Nephron progenitor cell (in vitro differentiated cells): ENCODE measurements at regions not wholly inside any gene's neighbourhood (a gene's known extent, or its start where the extent isn't known, plus 50 kb on each side); places are given as distances from the start of the nearest gene placed in this dataset.
"Not testable (repeated sequence)": the region's sequence is repeated elsewhere in the genome, so short reads cannot be mapped to it uniquely, and the experiment has no call there.

ENCODE experiments used
- DNase-seq: peaks from one replicate; pipeline ENCODE4 v3.0.0; 2021
- H3K27ac Mint-ChIP-seq: 2 replicates; pipeline ENCODE4 v1.8.0; 2021; ENCODE audit warnings: mild to moderate bottlenecking, moderate library complexity, mixed read lengths
- H3K27me3 Mint-ChIP-seq: 2 replicates; pipeline ENCODE4 v1.8.0; 2021; ENCODE audit warnings: mild to moderate bottlenecking, low read depth, mixed read lengths; ENCODE audit not compliant: poor library complexity
- H3K36me3 Mint-ChIP-seq: 2 replicates; pipeline ENCODE4 v1.8.0; 2021; ENCODE audit warnings: low read depth, mixed read lengths
- H3K4me1 Mint-ChIP-seq: 2 replicates; pipeline ENCODE4 v1.8.0; 2021; ENCODE audit warnings: mixed read lengths
- H3K4me3 Mint-ChIP-seq: 2 replicates; pipeline ENCODE4 v1.8.0; 2021; ENCODE audit warnings: mild to moderate bottlenecking, moderate library complexity, mixed read lengths
- H3K9me3 Mint-ChIP-seq: 2 replicates; pipeline ENCODE4 v1.8.0; 2021; ENCODE audit warnings: mild to moderate bottlenecking, moderate library complexity, mixed read lengths
- CTCF ChIP-seq: fragments of 200-600 bp; sonication (generic); IDR thresholded peaks from 2 replicates; pipeline ENCODE4 v1.5.0; 2021; ENCODE audit warnings: antibody characterized with exemption

- Mint-ChIP-seq H3K4me1 (peaks cover 33% of the 10 kb centered on the region), H3K9me3 (peaks cover 22% of the 10 kb centered on the region), H3K36me3 (peaks cover 4% of the 10 kb centered on the region), H3K4me3 (no peak overlapping the region), H3K27ac (no peak overlapping the region), H3K27me3 (peaks cover 10% of the 10 kb centered on the region)
- TF ChIP-seq CTCF = no peak
- no peak for DNase-seq
Observed at GRCh38 chr6:14894105-14894504, 351.8 kb upstream of the JARID2 start.

- Mint-ChIP-seq H3K9me3 (peaks cover 41% of the 10 kb centered on the region), H3K27ac (no peak overlapping the region), H3K27me3 (peaks cover 6% of the 10 kb centered on the region), H3K4me3 (no peak overlapping the region), H3K36me3 (peaks cover 4% of the 10 kb centered on the region), H3K4me1 (peaks cover 21% of the 10 kb centered on the region)
- TF ChIP-seq CTCF = no peak
- DNase-seq = no peak
Observed at GRCh38 chr6:14896475-14896874, 349.4 kb upstream of the JARID2 start.

GRCh38 chr6:14897831-14898230, 348.0 kb upstream of the JARID2 start:
- peaks cover 4% of the 10 kb centered on the region for H3K36me3 Mint-ChIP-seq

GRCh38 chr6:14899441-14899840, 346.4 kb upstream of the JARID2 start:
- H3K27ac Mint-ChIP-seq, DNase-seq, H3K27me3 Mint-ChIP-seq: not testable (repeated sequence)

More at GRCh38 chr6:14897831-14898230, 348.0 kb upstream of the JARID2 start:
- no peak for TF ChIP-seq CTCF
- Mint-ChIP-seq H3K4me3 (no peak overlapping the region), H3K27ac (no peak overlapping the region), H3K4me1 (peaks cover 15% of the 10 kb centered on the region), H3K27me3 (peaks cover 2% of the 10 kb centered on the region), H3K9me3 (peaks cover 43% of the 10 kb centered on the region)
- no peak for DNase-seq

GRCh38 chr6:14900919-14901318, 344.9 kb upstream of the JARID2 start:
- no peak overlapping the region for H3K4me3 Mint-ChIP-seq
- H3K36me3 Mint-ChIP-seq = no peaks in the 10 kb centered on the region
- peaks cover 32% of the 10 kb centered on the region for H3K9me3 Mint-ChIP-seq
- DNase-seq = no peak
- no peak for TF ChIP-seq CTCF
- H3K27me3 Mint-ChIP-seq = peaks cover 3% of the 10 kb centered on the region
- H3K27ac Mint-ChIP-seq = no peak overlapping the region
- peaks cover 18% of the 10 kb centered on the region for H3K4me1 Mint-ChIP-seq

More at GRCh38 chr6:14899441-14899840, 346.4 kb upstream of the JARID2 start:
- peaks cover 37% of the 10 kb centered on the region for H3K9me3 Mint-ChIP-seq
- H3K4me3 Mint-ChIP-seq, H3K36me3 Mint-ChIP-seq: not testable (repeated sequence)
- H3K4me1 Mint-ChIP-seq = peaks cover 18% of the 10 kb centered on the region

GRCh38 chr6:14903176-14904038, 342.5 kb upstream of the JARID2 start:
- H3K27ac Mint-ChIP-seq = no peak overlapping the region
- H3K4me3 Mint-ChIP-seq = no peak overlapping the region
- TF ChIP-seq CTCF = no peak
- H3K36me3 Mint-ChIP-seq = no peaks in the 10 kb centered on the region
- peaks cover 32% of the 10 kb centered on the region for H3K9me3 Mint-ChIP-seq
- H3K4me1 Mint-ChIP-seq = peaks cover 9% of the 10 kb centered on the region
- no peak for DNase-seq
- peaks cover 5% of the 10 kb centered on the region for H3K27me3 Mint-ChIP-seq
